SK-N-SH treated with all-trans-retinoic acid at 6 μM for 48 hours (cell line): ENCODE measurements at regions not wholly inside any gene's neighbourhood (a gene's known extent, or its start where the extent isn't known, plus 50 kb on each side); places are given as distances from the start of the nearest gene placed in this dataset.

Experiments
- ATAC-seq: fragments of 200-7000 bp; cut with Tn5 transposase; 3 replicates; pipeline ENCODE4 v1.9.1; 2020; ENCODE audit warnings: mild to moderate bottlenecking, moderate library complexity
- ARNTL ChIP-seq: fragments of 450-650 bp; formaldehyde crosslinking; IDR thresholded peaks from 2 replicates; pipeline ENCODE4 v1.5.0; 2020; ENCODE audit warnings: low read depth, mild to moderate bottlenecking, moderate library complexity, borderline replicate concordance
- BACH2 ChIP-seq: fragments of 250-450 bp; sonication (Bioruptor Pico); IDR thresholded peaks from 2 replicates; pipeline ENCODE4 v1.9.0; 2021; ENCODE audit warnings: mild to moderate bottlenecking, borderline replicate concordance
- ESRRG ChIP-seq: fragments of 250-450 bp; sonication (Bioruptor Pico); IDR thresholded peaks from 2 replicates; pipeline ENCODE4 v1.6.1; 2021; ENCODE audit warnings: mild to moderate bottlenecking
- GLIS3 ChIP-seq: fragments of 250-450 bp; sonication (Bioruptor Pico); IDR thresholded peaks from 2 replicates; pipeline ENCODE4 v1.5.0; 2020; ENCODE audit warnings: mild to moderate bottlenecking, moderate library complexity
- ISL1 ChIP-seq: fragments of 250-450 bp; sonication (Bioruptor Pico); IDR thresholded peaks from 2 replicates; pipeline ENCODE4 v2.1.2; 2022; ENCODE audit warnings: mild to moderate bottlenecking, moderate library complexity
- RARB ChIP-seq: fragments of 250-450 bp; sonication (Bioruptor Pico); IDR thresholded peaks from 2 replicates; pipeline ENCODE4 v1.8.0; 2021; ENCODE audit warnings: mild to moderate bottlenecking, moderate library complexity
- SNAI2 ChIP-seq: fragments of 250-450 bp; sonication (Bioruptor Pico); IDR thresholded peaks from 2 replicates; pipeline ENCODE4 v1.5.0; 2020; ENCODE audit warnings: mild to moderate bottlenecking, moderate library complexity
- TCF4 ChIP-seq: fragments of 250-450 bp; sonication (Bioruptor Pico); IDR thresholded peaks from 2 replicates; pipeline ENCODE4 v1.8.0; 2021; ENCODE audit warnings: mild to moderate bottlenecking, moderate library complexity, borderline replicate concordance
- TOX ChIP-seq: fragments of 250-450 bp; sonication (Bioruptor Pico); IDR thresholded peaks from 2 replicates; pipeline ENCODE4 v1.8.0; 2021; ENCODE audit warnings: mild to moderate bottlenecking, moderate library complexity, borderline replicate concordance
- ZC3H10 ChIP-seq: fragments of 250-450 bp; sonication (Bioruptor Pico); IDR thresholded peaks from 2 replicates; pipeline ENCODE4 v1.5.1; 2021; ENCODE audit warnings: mild to moderate bottlenecking, moderate library complexity
- ZFP3 ChIP-seq: fragments of 250-450 bp; sonication (Bioruptor Pico); IDR thresholded peaks from 2 replicates; pipeline ENCODE4 v1.5.0; 2020; ENCODE audit warnings: mild to moderate bottlenecking, moderate library complexity
- ZFP30 ChIP-seq: fragments of 450-650 bp; formaldehyde crosslinking; IDR thresholded peaks from 2 replicates; pipeline ENCODE4 v1.5.0; 2022; ENCODE audit warnings: mild to moderate bottlenecking, moderate library complexity
- ZNF565 ChIP-seq: fragments of 450-650 bp; formaldehyde crosslinking; conservative IDR thresholded peaks from 2 replicates; pipeline ENCODE4 v1.5.0; 2020; ENCODE audit warnings: low read depth, mild to moderate bottlenecking, moderate library complexity
- ZNF70 ChIP-seq: fragments of 450-650 bp; formaldehyde crosslinking; IDR thresholded peaks from 2 replicates; pipeline ENCODE4 v1.5.0; 2020; ENCODE audit warnings: mild to moderate bottlenecking, moderate library complexity
- ZNF8 ChIP-seq: fragments of 450-650 bp; formaldehyde crosslinking; IDR thresholded peaks from 2 replicates; pipeline ENCODE4 v1.5.0; 2020; ENCODE audit warnings: mild to moderate bottlenecking, moderate library complexity
- TF ChIP-seq, protein P1 (sequence below): fragments of 250-450 bp; sonication (Bioruptor Pico); IDR thresholded peaks from 2 replicates; pipeline ENCODE4 v1.5.1; 2021; ENCODE audit warnings: mild to moderate bottlenecking, moderate library complexity
- TF ChIP-seq, protein P2 (sequence below): fragments of 250-450 bp; sonication (Bioruptor Pico); IDR thresholded peaks from 2 replicates; pipeline ENCODE4 v1.5.1; 2020; ENCODE audit warnings: low read depth, mild to moderate bottlenecking, moderate library complexity
- TF ChIP-seq, protein P3 (sequence below): fragments of 250-450 bp; sonication (Bioruptor Pico); IDR thresholded peaks from 2 replicates; pipeline ENCODE4 v1.8.0; 2020; ENCODE audit warnings: mild to moderate bottlenecking, moderate library complexity, borderline replicate concordance

GRCh38 chr1:226495716-226496115 lies 52.8 kb upstream of the STUM start:
- TF ChIP-seq ZNF565 (no peak), ZC3H10 (CRISPR knock-in tag) (no peak), ESRRG (no peak)
- TF ChIP-seq, protein P1, sequence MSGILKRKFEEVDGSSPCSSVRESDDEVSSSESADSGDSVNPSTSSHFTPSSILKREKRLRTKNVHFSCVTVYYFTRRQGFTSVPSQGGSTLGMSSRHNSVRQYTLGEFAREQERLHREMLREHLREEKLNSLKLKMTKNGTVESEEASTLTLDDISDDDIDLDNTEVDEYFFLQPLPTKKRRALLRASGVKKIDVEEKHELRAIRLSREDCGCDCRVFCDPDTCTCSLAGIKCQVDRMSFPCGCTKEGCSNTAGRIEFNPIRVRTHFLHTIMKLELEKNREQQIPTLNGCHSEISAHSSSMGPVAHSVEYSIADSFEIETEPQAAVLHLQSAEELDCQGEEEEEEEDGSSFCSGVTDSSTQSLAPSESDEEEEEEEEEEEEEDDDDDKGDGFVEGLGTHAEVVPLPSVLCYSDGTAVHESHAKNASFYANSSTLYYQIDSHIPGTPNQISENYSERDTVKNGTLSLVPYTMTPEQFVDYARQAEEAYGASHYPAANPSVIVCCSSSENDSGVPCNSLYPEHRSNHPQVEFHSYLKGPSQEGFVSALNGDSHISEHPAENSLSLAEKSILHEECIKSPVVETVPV (CRISPR knock-in tag): no peak
- ATAC-seq: no peak

- no peak for TF ChIP-seq ZNF565
- no peak for TF ChIP-seq RARB (CRISPR knock-in tag)
- no peak for TF ChIP-seq GLIS3 (CRISPR knock-in tag)
- TF ChIP-seq ZNF8 (CRISPR knock-in tag): no peak
- TF ChIP-seq ARNTL: no peak
- TF ChIP-seq TOX (CRISPR knock-in tag): no peak
- TF ChIP-seq, protein P2, sequence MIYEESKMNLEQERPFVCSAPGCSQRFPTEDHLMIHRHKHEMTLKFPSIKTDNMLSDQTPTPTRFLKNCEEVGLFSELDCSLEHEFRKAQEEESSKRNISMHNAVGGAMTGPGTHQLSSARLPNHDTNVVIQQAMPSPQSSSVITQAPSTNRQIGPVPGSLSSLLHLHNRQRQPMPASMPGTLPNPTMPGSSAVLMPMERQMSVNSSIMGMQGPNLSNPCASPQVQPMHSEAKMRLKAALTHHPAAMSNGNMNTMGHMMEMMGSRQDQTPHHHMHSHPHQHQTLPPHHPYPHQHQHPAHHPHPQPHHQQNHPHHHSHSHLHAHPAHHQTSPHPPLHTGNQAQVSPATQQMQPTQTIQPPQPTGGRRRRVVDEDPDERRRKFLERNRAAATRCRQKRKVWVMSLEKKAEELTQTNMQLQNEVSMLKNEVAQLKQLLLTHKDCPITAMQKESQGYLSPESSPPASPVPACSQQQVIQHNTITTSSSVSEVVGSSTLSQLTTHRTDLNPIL: no peak
- TF ChIP-seq ZFP3 (CRISPR knock-in tag): no peak
- TF ChIP-seq SNAI2 (CRISPR knock-in tag): no peak
- TF ChIP-seq ISL1 (CRISPR knock-in tag): no peak
- TF ChIP-seq ESRRG: no peak
- no peak for TF ChIP-seq ZFP30
- no peak; the same call in 2 of the 3 replicates for ATAC-seq
These were observed 52.0 kb upstream of the STUM start for GRCh38 chr1:226496453-226497015.

- TF ChIP-seq ZNF70 (CRISPR knock-in tag) (no peak), ZNF565 (no peak), GLIS3 (CRISPR knock-in tag) (no peak), TCF4 (CRISPR knock-in tag) (no peak), ZNF8 (CRISPR knock-in tag) (no peak), ZFP3 (CRISPR knock-in tag) (no peak), TOX (CRISPR knock-in tag) (no peak)
- TF ChIP-seq, protein P2: no peak
These were observed 51.2 kb upstream of the STUM start for GRCh38 chr1:226497276-226497833.

GRCh38 chr1:226497991-226498639 lies 50.4 kb upstream of the STUM start:
- TF ChIP-seq, protein P3, sequence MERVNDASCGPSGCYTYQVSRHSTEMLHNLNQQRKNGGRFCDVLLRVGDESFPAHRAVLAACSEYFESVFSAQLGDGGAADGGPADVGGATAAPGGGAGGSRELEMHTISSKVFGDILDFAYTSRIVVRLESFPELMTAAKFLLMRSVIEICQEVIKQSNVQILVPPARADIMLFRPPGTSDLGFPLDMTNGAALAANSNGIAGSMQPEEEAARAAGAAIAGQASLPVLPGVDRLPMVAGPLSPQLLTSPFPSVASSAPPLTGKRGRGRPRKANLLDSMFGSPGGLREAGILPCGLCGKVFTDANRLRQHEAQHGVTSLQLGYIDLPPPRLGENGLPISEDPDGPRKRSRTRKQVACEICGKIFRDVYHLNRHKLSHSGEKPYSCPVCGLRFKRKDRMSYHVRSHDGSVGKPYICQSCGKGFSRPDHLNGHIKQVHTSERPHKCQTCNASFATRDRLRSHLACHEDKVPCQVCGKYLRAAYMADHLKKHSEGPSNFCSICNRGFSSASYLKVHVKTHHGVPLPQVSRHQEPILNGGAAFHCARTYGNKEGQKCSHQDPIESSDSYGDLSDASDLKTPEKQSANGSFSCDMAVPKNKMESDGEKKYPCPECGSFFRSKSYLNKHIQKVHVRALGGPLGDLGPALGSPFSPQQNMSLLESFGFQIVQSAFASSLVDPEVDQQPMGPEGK (CRISPR knock-in tag): no peak
- TF ChIP-seq, protein P1 (CRISPR knock-in tag): no peak

More at GRCh38 chr1:226497276-226497833, 51.2 kb upstream of the STUM start:
- no peak for ATAC-seq

DNA sequence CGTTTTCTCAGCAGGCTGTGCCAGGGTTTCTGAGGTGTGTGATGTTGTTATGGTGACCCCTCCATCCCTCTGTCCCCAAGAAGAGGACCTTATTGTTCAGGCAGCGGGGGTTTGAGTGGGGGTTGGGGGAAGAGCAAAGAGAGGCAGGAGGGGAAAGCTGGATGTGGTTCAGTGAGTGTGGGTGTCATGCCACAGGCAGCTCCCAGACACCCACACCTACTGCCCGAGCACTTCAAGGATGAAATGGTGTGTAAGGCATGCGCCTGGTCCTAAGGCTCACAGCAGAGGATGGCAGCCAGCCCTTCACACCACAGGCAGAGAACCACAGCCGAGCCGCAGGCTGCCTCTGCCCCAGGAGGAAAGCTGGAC lies 49.9 kb upstream of the STUM start:
- no peak for ATAC-seq
- TF ChIP-seq TCF4 (CRISPR knock-in tag): no peak
- no peak for TF ChIP-seq ARNTL
- no peak for TF ChIP-seq ZFP30
- no peak for TF ChIP-seq GLIS3 (CRISPR knock-in tag)
- TF ChIP-seq ZNF70 (CRISPR knock-in tag): no peak
- no peak for TF ChIP-seq BACH2
- TF ChIP-seq, protein P2: no peak
- TF ChIP-seq, protein P3 (CRISPR knock-in tag): no peak

More at GRCh38 chr1:226497991-226498639, 50.4 kb upstream of the STUM start:
- no peak for ATAC-seq
